Prostate gland (tissue), 2 donors: ENCODE measurements at regions not wholly inside any gene's neighbourhood (a gene's known extent, or its start where the extent isn't known, plus 50 kb on each side); places are given as distances from the start of the nearest gene placed in this dataset.

Experiments
- DNase-seq: peaks from one replicate; pipeline ENCODE4 v3.0.0-alpha.2; 2019; ENCODE audit warnings: low spot score
- H3K27ac ChIP-seq, 2 donors: fragments of 200-600 bp; sonication (generic); 2 replicates each; pipeline ENCODE4 v1.5.1; 2017 to 2019
- H3K27me3 ChIP-seq: fragments of 200-600 bp; sonication (generic); replicated peaks from 2 replicates; pipeline ENCODE4 v1.5.1; 2019; ENCODE audit not compliant: insufficient read depth
- H3K36me3 ChIP-seq, 2 donors: fragments of 200-600 bp; sonication (generic); 1 replicate in 1 of 2; 2 replicates in 1 of 2; pipeline versions ENCODE4 v1.5.1 to v1.8.1; 2017 to 2019
- H3K4me1 ChIP-seq: fragments of 200-600 bp; sonication (generic); replicated peaks from 2 replicates; pipeline ENCODE4 v1.5.1; 2019
- H3K4me3 ChIP-seq, 2 donors: fragments of 200-600 bp; sonication (generic); 2 replicates each; pipeline ENCODE4 v1.5.1; 2017 to 2019
- H3K9me3 ChIP-seq: fragments of 200-600 bp; sonication (generic); 2 replicates; pipeline ENCODE4 v1.5.1; 2017
- POLR2A ChIP-seq: fragments of 450-650 bp; IDR thresholded peaks from one replicate; pipeline ENCODE4 v1.6.1; 2016; ENCODE audit warnings: antibody characterized with exemption, mild to moderate bottlenecking
- POLR2AphosphoS5 ChIP-seq: sonication (generic); formaldehyde crosslinking; IDR thresholded peaks from one replicate; pipeline ENCODE4 v1.6.1; 2017; ENCODE audit warnings: antibody characterized with exemption
- WGBS: methylation state at CpG from one replicate; pipeline ENCODE4 v1.1.5; 2018; 5-methylcytosine and 5-hydroxymethylcytosine counted together
- intact Hi-C: fragments of 100-400 bp; cut with DNase I; formaldehyde crosslinking; loops from one replicate; pipeline ENCODE4 v1.14.2; 2022
- TF ChIP-seq, protein P1 (sequence below), 4 experiments: fragments of 200-600 bp in 2 of 4; fragments of 450-650 bp in 2 of 4; sonication (generic) in 2 of 4; IDR thresholded peaks; 1 replicate in 3 of 4; 2 replicates in 1 of 4; pipeline ENCODE4 v1.5.1; 2016 to 2019; ENCODE audit warnings: antibody characterized with exemption in 4 of 4, mild to moderate bottlenecking in 2 of 4, moderate library complexity in 2 of 4

DNA sequence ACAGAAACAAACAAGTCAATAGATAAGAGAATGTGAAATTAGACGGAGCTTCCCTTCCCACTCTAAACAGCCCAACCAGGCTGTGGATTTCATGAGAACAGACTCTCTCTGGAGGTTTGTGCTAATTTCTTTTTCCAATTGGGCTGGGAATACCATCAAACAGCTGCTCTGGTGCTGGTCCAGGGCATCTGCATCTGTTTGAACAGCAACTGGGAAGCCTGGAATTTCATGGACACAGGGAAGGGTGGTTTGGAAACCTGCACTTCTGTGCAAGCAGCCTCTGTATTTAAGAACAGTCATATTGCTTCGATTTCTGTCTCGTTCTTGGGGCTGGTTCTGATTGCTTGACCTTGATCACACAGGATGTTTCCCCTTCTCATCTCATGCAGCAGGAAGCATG is 88.7 kb downstream of the FOXL1 start:
- TF ChIP-seq POLR2AphosphoS5 (no peak), POLR2A (no peak)
- TF ChIP-seq, protein P1, sequence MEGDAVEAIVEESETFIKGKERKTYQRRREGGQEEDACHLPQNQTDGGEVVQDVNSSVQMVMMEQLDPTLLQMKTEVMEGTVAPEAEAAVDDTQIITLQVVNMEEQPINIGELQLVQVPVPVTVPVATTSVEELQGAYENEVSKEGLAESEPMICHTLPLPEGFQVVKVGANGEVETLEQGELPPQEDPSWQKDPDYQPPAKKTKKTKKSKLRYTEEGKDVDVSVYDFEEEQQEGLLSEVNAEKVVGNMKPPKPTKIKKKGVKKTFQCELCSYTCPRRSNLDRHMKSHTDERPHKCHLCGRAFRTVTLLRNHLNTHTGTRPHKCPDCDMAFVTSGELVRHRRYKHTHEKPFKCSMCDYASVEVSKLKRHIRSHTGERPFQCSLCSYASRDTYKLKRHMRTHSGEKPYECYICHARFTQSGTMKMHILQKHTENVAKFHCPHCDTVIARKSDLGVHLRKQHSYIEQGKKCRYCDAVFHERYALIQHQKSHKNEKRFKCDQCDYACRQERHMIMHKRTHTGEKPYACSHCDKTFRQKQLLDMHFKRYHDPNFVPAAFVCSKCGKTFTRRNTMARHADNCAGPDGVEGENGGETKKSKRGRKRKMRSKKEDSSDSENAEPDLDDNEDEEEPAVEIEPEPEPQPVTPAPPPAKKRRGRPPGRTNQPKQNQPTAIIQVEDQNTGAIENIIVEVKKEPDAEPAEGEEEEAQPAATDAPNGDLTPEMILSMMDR (IDR thresholded peaks at IDR 0.05), result no peak
- no peak for DNase-seq
- intact Hi-C loops, result no loop called here
- Histone ChIP-seq H3K27me3 (no peaks in the 10 kb centered on the region), H3K27ac (no peak overlapping the region), H3K36me3 (no peaks in the 10 kb centered on the region), H3K4me3 (no peak overlapping the region), H3K4me1 (no peaks in the 10 kb centered on the region), H3K9me3 (no peaks in the 10 kb centered on the region)
- 55% methylated on average over 3 of the region's 3 CpGs for WGBS

DNA sequence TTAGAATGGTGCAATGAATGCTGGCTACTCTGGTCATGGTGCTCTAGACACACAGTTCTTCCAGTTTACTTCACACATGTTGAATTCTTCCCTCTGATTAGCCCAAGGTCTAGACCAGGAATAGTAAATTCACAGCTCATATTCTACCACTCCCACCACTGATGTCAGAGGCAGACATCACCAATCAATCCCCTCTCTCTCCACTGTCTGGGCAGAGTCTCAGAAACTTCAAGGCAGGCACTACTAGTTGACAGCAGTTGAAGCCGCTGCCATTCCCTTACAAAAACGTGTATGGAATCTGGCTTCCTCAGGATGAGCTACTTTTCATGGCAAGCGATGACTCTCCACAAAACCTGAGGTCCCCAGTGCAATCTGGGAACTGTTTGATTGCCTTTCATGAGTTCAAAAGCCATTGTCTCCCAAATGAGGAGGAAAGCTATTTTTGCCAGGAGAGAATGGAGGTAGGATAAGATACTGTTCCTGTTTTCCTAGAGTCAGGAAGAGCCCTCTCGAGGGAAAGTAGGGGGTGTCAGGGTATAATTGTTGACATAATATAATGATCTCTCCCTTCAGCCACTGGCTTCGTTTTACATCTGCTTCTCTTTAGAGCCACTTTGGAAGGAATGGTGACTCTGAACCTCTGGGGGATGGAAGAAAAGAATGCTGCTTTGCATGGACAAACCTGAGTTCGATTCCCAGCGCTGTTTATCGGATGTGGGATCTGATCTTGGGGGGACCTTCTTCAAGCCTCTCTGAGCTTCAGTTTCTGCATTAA is 90.0 kb downstream of the FOXL1 start:
- H3K27me3 ChIP-seq, result no peaks in the 10 kb centered on the region
- H3K9me3 ChIP-seq, result no peaks in the 10 kb centered on the region
- TF ChIP-seq, protein P1 (IDR thresholded peaks at IDR 0.05), result no peak
- TF ChIP-seq POLR2A (no peak), POLR2AphosphoS5 (no peak)
- no peak overlapping the region for H3K27ac ChIP-seq
- no peak overlapping the region for H3K4me3 ChIP-seq
- no peak for DNase-seq
- intact Hi-C loops, result no loop called here
- no peaks in the 10 kb centered on the region for H3K4me1 ChIP-seq
- no peaks in the 10 kb centered on the region for H3K36me3 ChIP-seq
- WGBS, result 69% methylated on average over 8 of the region's 8 CpGs

DNA sequence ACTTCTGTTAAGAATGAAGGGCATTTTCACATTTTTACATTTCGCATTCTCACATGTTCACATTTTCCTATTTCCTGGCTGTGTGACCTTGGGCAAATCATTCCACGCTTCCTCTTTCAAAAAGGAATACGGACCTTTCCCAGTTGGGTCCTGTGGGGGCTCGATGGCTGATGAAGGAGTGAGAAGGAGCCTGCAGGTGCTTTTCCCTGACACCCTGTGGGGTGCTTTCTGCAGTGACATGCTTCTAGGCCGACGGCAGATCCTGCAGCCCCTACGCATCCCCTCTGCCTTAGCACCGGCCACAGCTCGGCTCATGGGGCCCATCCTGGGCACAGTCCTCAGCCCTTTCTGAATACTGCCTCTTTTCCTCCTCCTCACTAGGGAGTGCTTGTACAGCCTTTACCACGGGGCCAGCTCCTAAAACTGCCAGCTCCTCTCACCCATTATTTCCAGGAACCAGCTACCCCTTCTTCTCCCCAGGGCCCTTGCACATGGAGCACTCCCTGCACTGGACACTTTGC is 91.0 kb downstream of the FOXL1 start:
- Histone ChIP-seq H3K36me3 (no peaks in the 10 kb centered on the region), H3K27me3 (no peaks in the 10 kb centered on the region), H3K27ac (no peak overlapping the region), H3K4me3 (no peak overlapping the region), H3K4me1 (no peaks in the 10 kb centered on the region), H3K9me3 (no peaks in the 10 kb centered on the region)
- no peak for TF ChIP-seq POLR2AphosphoS5
- TF ChIP-seq, protein P1 (IDR thresholded peaks at IDR 0.05), result no peak
- TF ChIP-seq POLR2A, result no peak
- DNase-seq, result no peak
- intact Hi-C loops, result no loop called here
- 75% methylated on average over 10 of the region's 10 CpGs for WGBS

DNA sequence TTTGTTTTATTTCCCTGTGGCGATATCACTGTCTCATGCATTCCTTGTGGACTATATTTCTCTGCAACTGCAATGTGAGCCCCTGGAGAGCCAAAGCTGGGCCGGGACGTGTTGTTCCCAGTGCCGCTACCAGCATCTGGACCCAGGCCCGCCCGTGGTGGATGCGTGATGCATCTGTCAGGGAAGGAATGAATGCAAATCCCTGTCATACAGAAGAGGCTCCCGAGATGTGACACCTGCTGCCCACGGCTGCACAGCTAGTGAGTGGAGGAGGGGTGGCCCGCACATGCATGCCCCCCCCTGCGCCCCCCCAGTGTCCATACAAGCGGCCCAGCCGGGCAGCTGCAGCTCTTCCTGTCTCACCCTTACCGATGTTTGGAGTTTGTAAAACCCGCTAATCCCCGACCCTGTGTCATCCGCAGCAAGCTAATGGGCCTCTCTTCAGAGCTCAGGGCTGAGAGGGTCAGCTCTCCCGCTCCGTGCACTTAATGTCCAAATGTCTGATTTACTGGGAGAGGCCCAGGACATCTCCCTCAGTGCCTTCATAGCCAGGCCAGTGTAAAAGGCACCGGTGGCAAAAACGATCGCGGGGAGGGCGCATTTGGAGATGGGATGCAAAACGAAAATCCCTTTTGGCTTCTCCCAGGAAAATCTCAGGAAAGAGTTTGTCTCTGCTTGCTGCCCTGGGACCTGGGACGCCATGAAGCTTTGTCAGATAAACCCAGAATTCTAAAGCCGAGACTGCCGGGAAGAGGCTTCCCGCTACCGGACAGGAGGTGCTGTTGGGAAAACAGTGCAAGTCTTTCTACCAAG is 91.8 kb downstream of the FOXL1 start:
- Histone ChIP-seq H3K4me3 (no peak overlapping the region), H3K4me1 (no peaks in the 10 kb centered on the region), H3K27me3 (no peaks in the 10 kb centered on the region), H3K27ac (no peak overlapping the region), H3K9me3 (no peaks in the 10 kb centered on the region), H3K36me3 (no peaks in the 10 kb centered on the region)
- WGBS, result 48% methylated on average over 30 of the region's 30 CpGs
- DNase-seq, result no peak
- TF ChIP-seq POLR2A, result no peak
- TF ChIP-seq, protein P1 (IDR thresholded peaks at IDR 0.05), result no peak
- TF ChIP-seq POLR2AphosphoS5, result no peak
- intact Hi-C loops, result no loop called here
